GM12875 (cell line): ENCODE measurements at regions not wholly inside any gene's neighbourhood (a gene's known extent, or its start where the extent isn't known, plus 50 kb on each side); places are given as distances from the start of the nearest gene placed in this dataset.

Experiments used
- H3K4me3 ChIP-seq: one replicate; pipeline ENCODE4 v1.5.1; 2011; ENCODE audit warnings: low read depth, low read length, control low read depth
- CTCF ChIP-seq: IDR thresholded peaks from 2 replicates; pipeline ENCODE4 v1.5.1; 2011; ENCODE audit warnings: low read depth, mild to moderate bottlenecking, control low read depth, inconsistent platforms, low read length, moderate library complexity, borderline replicate concordance; ENCODE audit not compliant: insufficient read depth

GRCh38 chr10:78535716-78536218 lies 502.1 kb downstream of the RPS24 start:
- no peak overlapping the region for H3K4me3 ChIP-seq
- no peak for TF ChIP-seq CTCF

GRCh38 chr10:78537018-78537417 lies 503.4 kb downstream of the RPS24 start:
- no peak for TF ChIP-seq CTCF
- no peak overlapping the region for H3K4me3 ChIP-seq

- no peak for TF ChIP-seq CTCF
- no peak overlapping the region for H3K4me3 ChIP-seq
These were observed 505.6 kb downstream of the RPS24 start for GRCh38 chr10:78539247-78539766.

GRCh38 chr10:78540355-78541076 lies 506.9 kb downstream of the RPS24 start:
- TF ChIP-seq CTCF: no peak
- no peak overlapping the region for H3K4me3 ChIP-seq

GRCh38 chr10:78541481-78542140 lies 507.9 kb downstream of the RPS24 start:
- no peak for TF ChIP-seq CTCF
- H3K4me3 ChIP-seq: no peak overlapping the region

- H3K4me3 ChIP-seq: no peak overlapping the region
- no peak for TF ChIP-seq CTCF
These were observed 508.5 kb downstream of the RPS24 start for GRCh38 chr10:78542141-78542489.

GRCh38 chr10:78542521-78542920 lies 508.9 kb downstream of the RPS24 start:
- H3K4me3 ChIP-seq: no peak overlapping the region
- TF ChIP-seq CTCF: no peak
